SKM-1 (cell line): ENCODE measurements at regions not wholly inside any gene's neighbourhood (a gene's known extent, or its start where the extent isn't known, plus 50 kb on each side); places are given as distances from the start of the nearest gene placed in this dataset.
"Not testable (repeated sequence)": the region's sequence is repeated elsewhere in the genome, so short reads cannot be mapped to it uniquely, and the experiment has no call there.

Experiments
- DNase-seq: peaks from one replicate; lab custom pipeline; 2025; ENCODE audit not compliant: unreplicated experiment; lab: John Stamatoyannopoulos, UW

GRCh38 chr5:130616161-130616560, 548.9 kb downstream of the HINT1 start:
- DNase-seq: no peak

- no peak for DNase-seq
These were observed 559.8 kb downstream of the HINT1 start for GRCh38 chr5:130605234-130605633.

- not testable (repeated sequence) for DNase-seq
These were observed 568.4 kb downstream of the HINT1 start for GRCh38 chr5:130596647-130597046.

GRCh38 chr5:130580264-130580663, 584.8 kb downstream of the HINT1 start:
- no peak for DNase-seq

- no peak for DNase-seq
These were observed 586.7 kb downstream of the HINT1 start for GRCh38 chr5:130578354-130578753.

GRCh38 chr5:130571076-130571475, 594.0 kb downstream of the HINT1 start:
- DNase-seq: no peak

GRCh38 chr5:130568791-130569190, 596.3 kb downstream of the HINT1 start:
- no peak for DNase-seq

GRCh38 chr5:130555429-130555828, 609.6 kb downstream of the HINT1 start:
- no peak for DNase-seq

- no peak for DNase-seq
These were observed 614.5 kb downstream of the HINT1 start for GRCh38 chr5:130550562-130550928.

GRCh38 chr5:130549884-130550561, 615.0 kb downstream of the HINT1 start:
- DNase-seq: no peak

GRCh38 chr5:130546211-130546610, 618.8 kb downstream of the HINT1 start:
- no peak for DNase-seq

- no peak for DNase-seq
These were observed 619.8 kb downstream of the HINT1 start for GRCh38 chr5:130545291-130545690.

- DNase-seq: no peak
These were observed 623.3 kb downstream of the HINT1 start for GRCh38 chr5:130541617-130542221.

GRCh38 chr5:130536691-130537090, 628.4 kb downstream of the HINT1 start:
- no peak for DNase-seq

- no peak for DNase-seq
These were observed 628.5 kb downstream of the CHSY3 start for GRCh38 chr5:130532786-130533185.

- no peak for DNase-seq
These were observed 625.5 kb downstream of the CHSY3 start for GRCh38 chr5:130529511-130530485.

- no peak for DNase-seq
These were observed 624.8 kb downstream of the CHSY3 start for GRCh38 chr5:130529111-130529510.

GRCh38 chr5:130528474-130528873, 624.2 kb downstream of the CHSY3 start:
- DNase-seq: no peak

GRCh38 chr5:130526708-130527107, 622.4 kb downstream of the CHSY3 start:
- DNase-seq: no peak

- DNase-seq: no peak
These were observed 615.9 kb downstream of the CHSY3 start for GRCh38 chr5:130520211-130520610.

- DNase-seq: no peak
These were observed 610.9 kb downstream of the CHSY3 start for GRCh38 chr5:130514984-130515690.
